B cell (primary cell): ENCODE measurements at regions not wholly inside any gene's neighbourhood (a gene's known extent, or its start where the extent isn't known, plus 50 kb on each side); places are given as distances from the start of the nearest gene placed in this dataset.

Source experiments
- ATAC-seq: fragments of 200-7000 bp; cut with Tn5 transposase; one replicate; pipeline ENCODE4 v1.10.0; 2021; ENCODE audit warnings: low read depth, mild to moderate bottlenecking, moderate number of reproducible peaks, moderate library complexity
- CTCF ChIA-PET: fragments of 350-600 bp; sonication (Branson Sonifier 250); formaldehyde crosslinking; loops from one replicate; lab custom pipeline; 2021; ENCODE audit warnings: antibody characterized with exemption, inconsistent platforms; lab: Charles Lee
- POLR2A ChIA-PET: fragments of 350-600 bp; sonication (Branson Sonifier 250); formaldehyde crosslinking; loops from one replicate; lab custom pipeline; 2021; ENCODE audit warnings: antibody characterized with exemption; lab: Charles Lee
- DNase-seq: peaks from one replicate; pipeline ENCODE4 v3.0.0; 2013
- H2AFZ ChIP-seq: 2 replicates; pipeline ENCODE4 v1.6.1; 2012; ENCODE audit warnings: mild to moderate bottlenecking, low read depth, low read length; ENCODE audit not compliant: insufficient read depth, poor library complexity, severe bottlenecking
- H3K27ac ChIP-seq, 2 donors: 1 replicate in 1 of 2; 2 replicates in 1 of 2; pipeline ENCODE4 v1.5.1; 2012 to 2013; ENCODE audit warnings: low read length in 2 of 2, mild to moderate bottlenecking in 2 of 2, moderate library complexity in 1 of 2
- H3K27me3 ChIP-seq, 4 experiments: fragments of 200-600 bp in 1 of 4; sonication (generic) in 1 of 4; replicated peaks in 1 of 4; 1 replicate in 2 of 4; 2 replicates in 2 of 4; pipeline versions ENCODE4 v1.6.1 to v1.7.0; 2013 to 2016; ENCODE audit warnings: low read length in 3 of 4, mild to moderate bottlenecking in 2 of 4, mixed read lengths in 1 of 4, moderate library complexity in 1 of 4; ENCODE audit not compliant: insufficient read depth in 4 of 4, control insufficient read depth in 3 of 4; ENCODE audit errors: control extremely low read depth in 1 of 4
- H3K36me3 ChIP-seq, 2 experiments: replicated peaks in 1 of 2; 1 replicate in 1 of 2; 2 replicates in 1 of 2; pipeline versions ENCODE4 v1.6.1 to v1.7.1; 2013; ENCODE audit warnings: low read length in 1 of 2; ENCODE audit not compliant: insufficient read depth in 2 of 2, control insufficient read depth in 1 of 2; ENCODE audit errors: control extremely low read depth in 1 of 2, extremely low read depth in 1 of 2
- H3K4me1 ChIP-seq, 2 donors: fragments of 200-600 bp in 1 of 2; sonication (generic) in 1 of 2; 1 replicate in 1 of 2; 2 replicates in 1 of 2; pipeline versions ENCODE4 v1.5.1 to v1.6.1; 2013 to 2017; ENCODE audit warnings: low read length in 2 of 2; ENCODE audit not compliant: control insufficient read depth in 2 of 2, insufficient read depth in 2 of 2
- H3K4me2 ChIP-seq: replicated peaks from 2 replicates; pipeline ENCODE3; 2012; ENCODE audit warnings: mild to moderate bottlenecking, low read depth, low read length; ENCODE audit not compliant: poor library complexity, severe bottlenecking
- H3K4me3 ChIP-seq, 5 experiments: fragments of 200-600 bp in 1 of 5; sonication (generic) in 1 of 5; 1 replicate in 3 of 5; 2 replicates in 2 of 5; pipeline versions ENCODE4 v1.5.1 to v1.7.0; 2011 to 2016; ENCODE audit warnings: low read length in 4 of 5, mild to moderate bottlenecking in 4 of 5, low read depth in 2 of 5, control low read depth in 1 of 5, moderate library complexity in 1 of 5; ENCODE audit not compliant: insufficient read depth in 1 of 5; ENCODE audit errors: control extremely low read depth in 1 of 5, extremely low read depth in 1 of 5
- H3K79me2 ChIP-seq: fragments of 200-600 bp; sonication (generic); one replicate; pipeline ENCODE4 v1.6.0; 2016; ENCODE audit warnings: low read length; ENCODE audit not compliant: control insufficient read depth, insufficient read depth
- H3K9ac ChIP-seq: fragments of 200-600 bp; sonication (generic); 2 replicates; pipeline ENCODE4 v1.6.1; 2017; ENCODE audit warnings: mild to moderate bottlenecking, low read length, moderate library complexity
- H3K9me3 ChIP-seq, 3 donors: one replicate each; pipeline versions ENCODE4 v1.6.1 to v1.7.1; 2013; ENCODE audit warnings: low read length in 2 of 3; ENCODE audit not compliant: control insufficient read depth in 2 of 3, insufficient read depth in 1 of 3; ENCODE audit errors: control extremely low read depth in 1 of 3
- H4K20me1 ChIP-seq: 2 replicates; pipeline ENCODE4 v1.6.0; 2012; ENCODE audit warnings: mild to moderate bottlenecking, low read length; ENCODE audit not compliant: insufficient read depth, control insufficient read depth, poor library complexity, severe bottlenecking
- H3K27ac Mint-ChIP-seq: one replicate; pipeline ENCODE4 v1.8.0; 2021; ENCODE audit warnings: mixed read lengths
- H3K27me3 Mint-ChIP-seq: one replicate; pipeline ENCODE4 v1.8.0; 2021; ENCODE audit warnings: mixed read lengths
- H3K4me1 Mint-ChIP-seq: one replicate; pipeline ENCODE4 v1.8.0; 2021; ENCODE audit warnings: mixed read lengths
- H3K4me3 Mint-ChIP-seq: one replicate; pipeline ENCODE4 v1.8.0; 2021; ENCODE audit warnings: mixed read lengths
- H3K9me3 Mint-ChIP-seq: one replicate; pipeline ENCODE4 v1.8.0; 2022; ENCODE audit warnings: mixed read lengths; ENCODE audit not compliant: insufficient read depth
- CTCF ChIP-seq: fragments of 200-600 bp; IDR thresholded peaks from one replicate; pipeline ENCODE4 v1.8.0; 2022; ENCODE audit warnings: antibody characterized with exemption, mild to moderate bottlenecking
- EZH2 ChIP-seq: IDR thresholded peaks from 2 replicates; pipeline ENCODE4 v1.6.1; 2012; ENCODE audit warnings: borderline replicate concordance, low read depth, mild to moderate bottlenecking, moderate library complexity, low read length; ENCODE audit not compliant: insufficient read depth, poor library complexity, severe bottlenecking
- WGBS: methylation state at CpG from one replicate; pipeline ENCODE4 v1.1.5; 2013; ENCODE audit warnings: missing lambda C conversion rate; ENCODE audit not compliant: insufficient coverage; 5-methylcytosine and 5-hydroxymethylcytosine counted together
- intact Hi-C: fragments of 100-400 bp; cut with micrococcal nuclease; formaldehyde crosslinking; loops from one replicate; pipeline ENCODE4 v1.10.0; 2022

- Mint-ChIP-seq H3K9me3 (peaks cover 5% of the 10 kb centered on the region), H3K4me3 (no peak overlapping the region), H3K27ac (no peak overlapping the region), H3K27me3 (no peaks in the 10 kb centered on the region), H3K4me1 (no peaks in the 10 kb centered on the region)
- Histone ChIP-seq H3K4me1 (no peaks in the 10 kb centered on the region), H3K27me3 (no peaks in the 10 kb centered on the region), H3K27ac (no peak overlapping the region), H2AFZ (no peak overlapping the region), H3K36me3 (no peaks in the 10 kb centered on the region), H3K4me2 (no peak overlapping the region), H3K9me3 (no peaks in the 10 kb centered on the region), H3K4me3 (no peak overlapping the region), H4K20me1 (no peaks in the 10 kb centered on the region), H3K9ac (no peak overlapping the region), H3K79me2 (no peaks in the 10 kb centered on the region)
- CTCF ChIA-PET = no interaction called here
- intact Hi-C loops = no loop called here
- 52% methylated on average over 4 of the region's 5 CpGs for WGBS
- TF ChIP-seq EZH2 = no peak
- no peak for TF ChIP-seq CTCF
- DNase-seq = no peak
- no peak for ATAC-seq
- POLR2A ChIA-PET = no interaction called here
These were observed 662.5 kb downstream of the PLA2G4A start for GRCh38 chr1:187491082-187491720.

- Histone ChIP-seq H3K36me3 (no peaks in the 10 kb centered on the region), H3K4me1 (no peaks in the 10 kb centered on the region), H2AFZ (no peak overlapping the region), H3K79me2 (no peaks in the 10 kb centered on the region), H3K4me3 (no peak overlapping the region), H3K9ac (no peak overlapping the region), H3K4me2 (no peak overlapping the region), H3K27me3 (no peaks in the 10 kb centered on the region), H3K27ac (no peak overlapping the region), H3K9me3 (no peaks in the 10 kb centered on the region), H4K20me1 (no peaks in the 10 kb centered on the region)
- no peak for DNase-seq
- no peak for ATAC-seq
- peaks cover 3% of the 10 kb centered on the region for H3K9me3 Mint-ChIP-seq
- no peak overlapping the region for H3K4me3 Mint-ChIP-seq
- POLR2A ChIA-PET = no interaction called here
- H3K27ac Mint-ChIP-seq = no peak overlapping the region
- H3K27me3 Mint-ChIP-seq = no peaks in the 10 kb centered on the region
- intact Hi-C loops = no loop called here
- no peak for TF ChIP-seq CTCF
- TF ChIP-seq EZH2 = no peak
- whole genome bisulfite sequencing = no CpG with 5 or more reads among the region's 1 CpG
- CTCF ChIA-PET = no interaction called here
- H3K4me1 Mint-ChIP-seq = no peaks in the 10 kb centered on the region
These were observed 669.3 kb downstream of the PLA2G4A start for GRCh38 chr1:187498028-187498427.
